ENCODE measurements at regions not wholly inside any gene's neighbourhood (a gene's known extent, or its start where the extent isn't known, plus 50 kb on each side); places are given as distances from the start of the nearest gene placed in this dataset.

DNA sequence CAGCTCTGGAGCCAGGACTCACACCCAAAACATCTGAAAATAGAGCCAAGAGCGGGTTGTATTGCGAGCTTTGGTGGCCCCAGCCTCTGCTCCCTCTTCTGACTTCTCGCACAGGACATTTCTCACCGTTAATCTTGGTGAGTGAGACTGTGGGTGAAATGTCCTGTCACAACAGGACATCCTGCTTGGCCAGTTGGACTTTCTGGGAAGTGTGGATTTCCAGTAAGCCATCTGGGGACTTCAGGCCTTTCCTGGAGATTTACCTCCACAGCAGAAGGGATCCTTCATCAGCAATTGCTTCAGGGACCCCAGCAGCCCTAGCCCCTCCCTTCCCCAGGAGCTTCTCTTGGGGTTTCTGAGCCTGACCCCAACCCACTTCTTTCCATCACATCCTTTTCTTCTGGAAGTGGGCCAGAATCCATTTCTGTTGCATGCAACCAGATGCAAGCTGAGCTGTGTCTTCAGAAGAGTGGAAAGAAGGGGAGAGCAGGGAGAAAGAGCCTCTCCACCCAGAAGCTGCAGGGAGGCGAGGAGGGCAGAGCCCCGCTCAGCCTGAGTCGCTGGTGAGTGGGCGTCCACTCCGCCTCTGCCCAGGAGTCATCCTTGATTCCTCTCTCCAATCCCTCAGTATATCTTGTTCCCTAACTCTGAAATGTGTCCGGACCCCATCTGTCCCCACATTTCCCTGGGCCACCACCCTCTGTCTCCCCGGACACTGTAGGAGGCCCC is 50.3 kb upstream of the GADD45G start:
- no peak for DNase-seq

DNA sequence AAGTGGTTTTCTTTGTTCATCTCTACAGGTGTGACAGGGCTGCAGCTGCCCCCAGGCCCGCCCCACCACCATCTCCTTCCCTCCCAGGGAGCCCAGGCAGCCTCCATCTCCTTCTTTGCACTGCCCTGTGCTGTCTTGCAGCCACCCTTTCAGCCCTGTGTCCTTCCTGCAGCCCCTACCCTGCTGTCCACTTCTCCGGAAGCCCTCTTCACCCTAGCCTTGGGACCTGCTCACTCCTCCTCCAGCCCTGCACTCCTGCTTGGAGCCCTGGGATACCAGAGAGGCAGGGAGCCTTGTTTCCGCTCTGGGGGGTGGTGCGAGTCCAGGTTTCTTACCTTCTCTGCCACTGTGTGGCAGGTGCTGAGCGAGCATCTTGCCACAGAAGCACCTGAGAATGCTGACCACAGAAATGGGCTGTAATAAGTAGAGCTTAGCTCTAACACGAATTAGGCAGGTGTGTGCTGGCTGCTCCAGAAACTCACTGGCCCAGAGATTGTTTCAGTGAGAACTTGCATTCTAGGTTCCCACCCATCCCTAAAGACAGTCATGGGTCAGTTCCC is 51.3 kb upstream of the GADD45G start:
- DNase-seq: no peak

DNA sequence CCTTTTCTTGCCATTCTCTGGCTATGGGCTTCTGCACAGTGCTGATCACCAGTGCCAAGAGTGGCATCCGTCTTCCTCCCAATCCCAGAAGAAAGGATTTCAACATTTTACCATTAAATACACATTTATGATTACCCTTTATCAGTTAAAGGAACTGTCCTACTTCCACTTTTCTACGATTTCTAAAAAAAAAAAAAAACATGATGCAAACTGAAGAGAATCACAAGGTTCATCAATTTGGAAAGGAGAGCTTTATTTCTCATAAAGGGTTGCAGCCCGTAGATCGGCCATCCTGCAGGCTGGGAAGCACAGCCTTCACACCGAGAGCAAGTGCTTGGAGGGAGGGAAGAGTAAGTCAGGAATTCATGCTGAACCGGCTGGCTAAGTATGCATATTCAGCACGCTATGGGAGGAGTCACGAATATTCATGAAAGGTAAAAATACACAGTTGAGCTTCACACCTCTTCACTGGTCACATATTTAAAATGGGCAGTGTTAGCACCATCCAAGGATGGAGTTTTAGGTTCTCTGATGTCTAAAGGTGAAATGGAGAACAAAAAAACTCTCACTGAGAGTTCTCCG is 52.5 kb upstream of the SEMA4D start:
- DNase-seq: no peak

DNA sequence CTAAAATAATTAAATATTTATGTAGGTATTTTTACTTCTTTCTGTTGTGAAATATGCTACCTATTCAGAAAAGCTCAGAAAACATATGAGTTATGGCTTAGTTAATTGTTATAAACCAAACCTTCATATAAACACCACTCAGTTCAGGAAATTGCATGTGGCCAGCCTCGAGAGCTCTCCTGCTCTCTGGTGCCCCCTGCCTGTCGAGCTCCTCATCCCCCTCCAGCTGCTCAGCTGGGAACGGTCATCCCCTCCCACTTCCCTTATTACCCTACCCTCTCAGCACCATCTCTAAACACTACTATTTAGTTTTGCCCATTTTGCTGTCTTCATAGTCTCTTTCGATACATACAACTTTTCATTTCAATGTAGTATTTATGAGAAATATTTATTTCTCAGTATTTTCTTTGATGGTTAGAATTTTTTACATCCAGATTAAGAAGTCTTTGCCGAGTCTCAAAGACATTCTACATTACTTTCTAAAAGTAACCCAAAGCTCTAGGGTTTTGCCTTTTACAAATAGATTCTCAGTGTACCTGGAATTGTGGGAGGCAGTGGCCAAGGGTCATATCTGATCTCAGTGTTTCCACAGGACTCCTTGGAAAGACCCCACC is 51.2 kb upstream of the SEMA4D start:
- peak; percentile 85 for DNase-seq

DNA sequence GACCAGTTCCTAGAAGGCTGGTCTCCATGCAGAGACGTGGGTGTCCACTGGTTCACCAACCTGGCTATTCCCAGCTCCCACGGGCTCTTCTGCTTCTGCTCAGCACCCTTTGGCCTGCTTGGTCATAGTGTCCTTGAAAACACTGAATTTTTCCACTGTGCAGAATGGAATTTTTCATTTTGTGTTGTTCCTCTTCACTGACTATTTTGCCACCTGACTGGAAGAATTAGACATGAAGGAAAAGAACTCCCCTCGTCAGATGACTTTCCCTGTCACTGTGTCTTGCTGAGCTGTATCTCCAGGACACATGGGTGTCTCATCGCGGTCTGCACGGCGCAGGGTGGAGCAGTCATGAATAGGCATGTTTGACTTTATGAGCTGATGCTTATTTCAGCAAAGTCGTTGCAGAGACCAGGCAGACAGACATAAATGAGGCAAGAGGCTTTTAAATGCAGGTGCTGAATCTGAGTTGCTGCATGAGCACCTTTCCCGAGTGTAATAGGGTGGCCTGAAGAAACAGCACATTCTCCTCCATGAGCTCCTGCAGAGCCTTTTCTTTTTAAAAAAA is 50.2 kb upstream of the SEMA4D start:
- no peak for DNase-seq
